ENCODE measurements at regions not wholly inside any gene's neighbourhood (a gene's known extent, or its start where the extent isn't known, plus 50 kb on each side); places are given as distances from the start of the nearest gene placed in this dataset.

GRCh38 chr6:106827081-106827480 lies 147.4 kb downstream of the CD24 start:
- TF ChIP-seq, protein P1, sequence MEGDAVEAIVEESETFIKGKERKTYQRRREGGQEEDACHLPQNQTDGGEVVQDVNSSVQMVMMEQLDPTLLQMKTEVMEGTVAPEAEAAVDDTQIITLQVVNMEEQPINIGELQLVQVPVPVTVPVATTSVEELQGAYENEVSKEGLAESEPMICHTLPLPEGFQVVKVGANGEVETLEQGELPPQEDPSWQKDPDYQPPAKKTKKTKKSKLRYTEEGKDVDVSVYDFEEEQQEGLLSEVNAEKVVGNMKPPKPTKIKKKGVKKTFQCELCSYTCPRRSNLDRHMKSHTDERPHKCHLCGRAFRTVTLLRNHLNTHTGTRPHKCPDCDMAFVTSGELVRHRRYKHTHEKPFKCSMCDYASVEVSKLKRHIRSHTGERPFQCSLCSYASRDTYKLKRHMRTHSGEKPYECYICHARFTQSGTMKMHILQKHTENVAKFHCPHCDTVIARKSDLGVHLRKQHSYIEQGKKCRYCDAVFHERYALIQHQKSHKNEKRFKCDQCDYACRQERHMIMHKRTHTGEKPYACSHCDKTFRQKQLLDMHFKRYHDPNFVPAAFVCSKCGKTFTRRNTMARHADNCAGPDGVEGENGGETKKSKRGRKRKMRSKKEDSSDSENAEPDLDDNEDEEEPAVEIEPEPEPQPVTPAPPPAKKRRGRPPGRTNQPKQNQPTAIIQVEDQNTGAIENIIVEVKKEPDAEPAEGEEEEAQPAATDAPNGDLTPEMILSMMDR (IDR thresholded peaks at IDR 0.05) = no peak
- TF ChIP-seq POLR2A (IDR thresholded peaks at IDR 0.05) = no peak

Data from thyroid gland (tissue), 4 donors.